ENCODE measurements at regions not wholly inside any gene's neighbourhood (a gene's known extent, or its start where the extent isn't known, plus 50 kb on each side); places are given as distances from the start of the nearest gene placed in this dataset.

GRCh38 chr5:154565123-154565522, 87.1 kb upstream of the HAND1 start (continued):
- TF ChIP-seq CHD7 (IDR thresholded peaks at IDR 0.05; ENCODE audit: insufficient replicate concordance, low read length) (no peak), CBX5 (IDR thresholded peaks at IDR 0.05; ENCODE audit: low read depth, low read length) (no peak), RAD21 (IDR thresholded peaks at IDR 0.05 in 1 of 2, conservative IDR thresholded peaks at IDR 0.05 in 1 of 2; ENCODE audit: low read depth in 2 of 2, low read length in 2 of 2) (no peak), KDM1A (IDR thresholded peaks at IDR 0.05; ENCODE audit: borderline replicate concordance, low read length) (no peak)
